Activated T-cell treated with anti-CD3 and anti-CD28 coated beads, Interleukin-2, amount 50 U/mL, for 4 hours (primary cell): ENCODE measurements at regions not wholly inside any gene's neighbourhood (a gene's known extent, or its start where the extent isn't known, plus 50 kb on each side); places are given as distances from the start of the nearest gene placed in this dataset.

Source experiments
- ATAC-seq, 2 donors: fragments of 200-7000 bp; cut with Tn5 transposase; one replicate each; pipeline ENCODE4 v1.10.0; 2021
- DNase-seq: peaks from one replicate; pipeline ENCODE4 v3.0.0-alpha.2; 2020
- H3K27me3 Mint-ChIP-seq: one replicate; pipeline ENCODE4 v1.8.0; 2021; ENCODE audit warnings: low read depth, mixed read lengths
- H3K36me3 Mint-ChIP-seq: one replicate; pipeline ENCODE4 v1.8.0; 2022; ENCODE audit warnings: mixed read lengths; ENCODE audit not compliant: insufficient read depth
- H3K4me1 Mint-ChIP-seq: one replicate; pipeline ENCODE4 v1.8.0; 2021; ENCODE audit warnings: low read depth, mixed read lengths
- H3K4me3 Mint-ChIP-seq: one replicate; pipeline ENCODE4 v1.8.0; 2021; ENCODE audit warnings: mild to moderate bottlenecking, moderate library complexity, mixed read lengths
- H3K9me3 Mint-ChIP-seq: one replicate; pipeline ENCODE4 v1.8.0; 2021; ENCODE audit warnings: mixed read lengths

GRCh38 chr10:9685596-9685995 lies 1332.1 kb upstream of the CELF2 start:
- H3K4me1 Mint-ChIP-seq = no peaks in the 10 kb centered on the region

GRCh38 chr10:9688711-9689110 lies 1329.0 kb upstream of the CELF2 start:
- Mint-ChIP-seq H3K4me3 (no peak overlapping the region), H3K4me1 (no peaks in the 10 kb centered on the region), H3K36me3 (no peaks in the 10 kb centered on the region), H3K27me3 (no peaks in the 10 kb centered on the region), H3K9me3 (no peaks in the 10 kb centered on the region)
- DNase-seq (no peak), ATAC-seq (no peak)

More at GRCh38 chr10:9685596-9685995, 1332.1 kb upstream of the CELF2 start:
- no peak overlapping the region for H3K4me3 Mint-ChIP-seq
- no peaks in the 10 kb centered on the region for H3K36me3 Mint-ChIP-seq
- no peak for ATAC-seq
- DNase-seq = no peak
- H3K9me3 Mint-ChIP-seq = no peaks in the 10 kb centered on the region
- H3K27me3 Mint-ChIP-seq = no peaks in the 10 kb centered on the region

- Mint-ChIP-seq H3K4me1 (no peaks in the 10 kb centered on the region), H3K27me3 (no peaks in the 10 kb centered on the region), H3K4me3 (no peak overlapping the region), H3K9me3 (peaks cover 16% of the 10 kb centered on the region), H3K36me3 (no peaks in the 10 kb centered on the region)
- ATAC-seq (no peak), DNase-seq (no peak)
Observed at GRCh38 chr10:9707216-9707615, 1310.5 kb upstream of the CELF2 start.

- no peaks in the 10 kb centered on the region for H3K36me3 Mint-ChIP-seq
- H3K4me3 Mint-ChIP-seq = no peak overlapping the region
- no peak for DNase-seq
- no peak for ATAC-seq
- H3K4me1 Mint-ChIP-seq = no peaks in the 10 kb centered on the region
- H3K27me3 Mint-ChIP-seq = no peaks in the 10 kb centered on the region
- peaks cover 30% of the 10 kb centered on the region for H3K9me3 Mint-ChIP-seq
Observed at GRCh38 chr10:9709849-9710248, 1307.8 kb upstream of the CELF2 start.

- DNase-seq = no peak
- H3K9me3 Mint-ChIP-seq = peaks cover 30% of the 10 kb centered on the region
- H3K4me1 Mint-ChIP-seq = no peaks in the 10 kb centered on the region
- no peak overlapping the region for H3K4me3 Mint-ChIP-seq
- H3K27me3 Mint-ChIP-seq = no peaks in the 10 kb centered on the region
- no peaks in the 10 kb centered on the region for H3K36me3 Mint-ChIP-seq
- no peak for ATAC-seq
Observed at GRCh38 chr10:9712393-9712792, 1305.3 kb upstream of the CELF2 start.

GRCh38 chr10:9719246-9719645 lies 1298.4 kb upstream of the CELF2 start:
- no peaks in the 10 kb centered on the region for H3K36me3 Mint-ChIP-seq
- no peaks in the 10 kb centered on the region for H3K4me1 Mint-ChIP-seq
- DNase-seq (no peak), ATAC-seq (no peak)
- H3K27me3 Mint-ChIP-seq = peaks cover 3% of the 10 kb centered on the region
- H3K4me3 Mint-ChIP-seq = no peak overlapping the region
- no peaks in the 10 kb centered on the region for H3K9me3 Mint-ChIP-seq

- Mint-ChIP-seq H3K9me3 (peaks cover 13% of the 10 kb centered on the region), H3K4me1 (no peaks in the 10 kb centered on the region), H3K4me3 (no peak overlapping the region), H3K27me3 (no peaks in the 10 kb centered on the region), H3K36me3 (no peaks in the 10 kb centered on the region)
- ATAC-seq (no peak), DNase-seq (no peak)
Observed at GRCh38 chr10:9733766-9734165, 1283.9 kb upstream of the CELF2 start.

GRCh38 chr10:9734218-9734617 lies 1283.5 kb upstream of the CELF2 start:
- Mint-ChIP-seq H3K4me3 (no peak overlapping the region), H3K27me3 (no peaks in the 10 kb centered on the region), H3K4me1 (no peaks in the 10 kb centered on the region), H3K36me3 (no peaks in the 10 kb centered on the region), H3K9me3 (peaks cover 8% of the 10 kb centered on the region)
- DNase-seq (no peak), ATAC-seq (no peak)

GRCh38 chr10:9735731-9736130 lies 1281.9 kb upstream of the CELF2 start:
- H3K36me3 Mint-ChIP-seq = no peaks in the 10 kb centered on the region
- H3K9me3 Mint-ChIP-seq = peaks cover 5% of the 10 kb centered on the region
- H3K4me1 Mint-ChIP-seq = no peaks in the 10 kb centered on the region
- H3K27me3 Mint-ChIP-seq = no peaks in the 10 kb centered on the region
- H3K4me3 Mint-ChIP-seq = no peak overlapping the region
- DNase-seq (no peak), ATAC-seq (no peak)

GRCh38 chr10:9743639-9744038 lies 1274.0 kb upstream of the CELF2 start:
- Mint-ChIP-seq H3K4me3 (no peak overlapping the region), H3K36me3 (no peaks in the 10 kb centered on the region), H3K4me1 (no peaks in the 10 kb centered on the region), H3K9me3 (no peaks in the 10 kb centered on the region), H3K27me3 (peaks cover 2% of the 10 kb centered on the region)
- no peak for ATAC-seq
- no peak for DNase-seq

GRCh38 chr10:9745158-9745557 lies 1272.5 kb upstream of the CELF2 start:
- Mint-ChIP-seq H3K4me3 (no peak overlapping the region), H3K36me3 (no peaks in the 10 kb centered on the region), H3K9me3 (no peaks in the 10 kb centered on the region), H3K4me1 (no peaks in the 10 kb centered on the region), H3K27me3 (peaks cover 2% of the 10 kb centered on the region)
- DNase-seq (no peak), ATAC-seq (no peak)

GRCh38 chr10:9757176-9757575 lies 1260.5 kb upstream of the CELF2 start:
- Mint-ChIP-seq H3K36me3 (no peaks in the 10 kb centered on the region), H3K27me3 (no peaks in the 10 kb centered on the region), H3K9me3 (no peaks in the 10 kb centered on the region), H3K4me1 (no peaks in the 10 kb centered on the region), H3K4me3 (no peak overlapping the region)
- ATAC-seq (no peak), DNase-seq (no peak)

- H3K4me3 Mint-ChIP-seq = no peak overlapping the region
- no peaks in the 10 kb centered on the region for H3K4me1 Mint-ChIP-seq
- no peaks in the 10 kb centered on the region for H3K36me3 Mint-ChIP-seq
- no peak for DNase-seq
- no peak for ATAC-seq
- no peaks in the 10 kb centered on the region for H3K27me3 Mint-ChIP-seq
- H3K9me3 Mint-ChIP-seq = no peaks in the 10 kb centered on the region
Observed at GRCh38 chr10:9759596-9759995, 1258.1 kb upstream of the CELF2 start.

- no peak for DNase-seq
- Mint-ChIP-seq H3K4me3 (no peak overlapping the region), H3K4me1 (no peaks in the 10 kb centered on the region), H3K9me3 (no peaks in the 10 kb centered on the region), H3K36me3 (no peaks in the 10 kb centered on the region), H3K27me3 (no peaks in the 10 kb centered on the region)
- ATAC-seq = no peak
Observed at GRCh38 chr10:9762966-9763656, 1254.6 kb upstream of the CELF2 start.

GRCh38 chr10:9766762-9767161 lies 1250.9 kb upstream of the CELF2 start:
- H3K27me3 Mint-ChIP-seq = peaks cover 2% of the 10 kb centered on the region
- no peak overlapping the region for H3K4me3 Mint-ChIP-seq
- ATAC-seq = no peak

GRCh38 chr10:9781666-9782065 lies 1236.0 kb upstream of the CELF2 start:
- Mint-ChIP-seq H3K36me3 (no peaks in the 10 kb centered on the region), H3K9me3 (no peaks in the 10 kb centered on the region), H3K4me3 (no peak overlapping the region), H3K27me3 (no peaks in the 10 kb centered on the region), H3K4me1 (no peaks in the 10 kb centered on the region)
- no peak for ATAC-seq
- DNase-seq = no peak

More at GRCh38 chr10:9766762-9767161, 1250.9 kb upstream of the CELF2 start:
- DNase-seq = no peak
- H3K36me3 Mint-ChIP-seq = no peaks in the 10 kb centered on the region
- H3K9me3 Mint-ChIP-seq = no peaks in the 10 kb centered on the region
- no peaks in the 10 kb centered on the region for H3K4me1 Mint-ChIP-seq
